Stimulated activated naive B cell treated with anti-CD40 and anti-IgM and Interleukin-4, amounts not matched to agents 10 μg/mL and 1 μg/mL and 100 μg/mL, for 72 hours (primary cell): ENCODE measurements at regions not wholly inside any gene's neighbourhood (a gene's known extent, or its start where the extent isn't known, plus 50 kb on each side); places are given as distances from the start of the nearest gene placed in this dataset.
"Not testable (repeated sequence)": the region's sequence is repeated elsewhere in the genome, so short reads cannot be mapped to it uniquely, and the experiment has no call there.

Experiments
- ATAC-seq, 2 donors: fragments of 150-1000 bp; cut with Tn5 transposase; replicated peaks; 2 replicates each; pipeline ENCODE4 v1.10.0; 2021; ENCODE audit warnings: moderate library complexity in 1 of 2
- DNase-seq: peaks from one replicate; pipeline ENCODE4 v3.0.0; 2021
- H3K27ac Mint-ChIP-seq: one replicate; pipeline ENCODE4 v1.8.0; 2022; ENCODE audit warnings: mild to moderate bottlenecking, mixed read lengths
- H3K27me3 Mint-ChIP-seq, 2 donors: one replicate each; pipeline ENCODE4 v1.8.0; 2022; ENCODE audit warnings: mixed read lengths in 2 of 2
- H3K36me3 Mint-ChIP-seq, 2 donors: one replicate each; pipeline ENCODE4 v1.8.0; 2022; ENCODE audit warnings: mixed read lengths in 2 of 2, mild to moderate bottlenecking in 1 of 2
- H3K4me1 Mint-ChIP-seq, 2 donors: one replicate each; pipeline ENCODE4 v1.8.0; 2022; ENCODE audit warnings: mixed read lengths in 2 of 2, mild to moderate bottlenecking in 1 of 2
- H3K4me3 Mint-ChIP-seq, 2 donors: one replicate each; pipeline ENCODE4 v1.8.0; 2022; ENCODE audit warnings: mild to moderate bottlenecking in 2 of 2, mixed read lengths in 2 of 2, moderate library complexity in 1 of 2
- H3K9me3 Mint-ChIP-seq, 2 donors: one replicate each; pipeline ENCODE4 v1.8.0; 2022; ENCODE audit warnings: mixed read lengths in 2 of 2, mild to moderate bottlenecking in 1 of 2

DNA sequence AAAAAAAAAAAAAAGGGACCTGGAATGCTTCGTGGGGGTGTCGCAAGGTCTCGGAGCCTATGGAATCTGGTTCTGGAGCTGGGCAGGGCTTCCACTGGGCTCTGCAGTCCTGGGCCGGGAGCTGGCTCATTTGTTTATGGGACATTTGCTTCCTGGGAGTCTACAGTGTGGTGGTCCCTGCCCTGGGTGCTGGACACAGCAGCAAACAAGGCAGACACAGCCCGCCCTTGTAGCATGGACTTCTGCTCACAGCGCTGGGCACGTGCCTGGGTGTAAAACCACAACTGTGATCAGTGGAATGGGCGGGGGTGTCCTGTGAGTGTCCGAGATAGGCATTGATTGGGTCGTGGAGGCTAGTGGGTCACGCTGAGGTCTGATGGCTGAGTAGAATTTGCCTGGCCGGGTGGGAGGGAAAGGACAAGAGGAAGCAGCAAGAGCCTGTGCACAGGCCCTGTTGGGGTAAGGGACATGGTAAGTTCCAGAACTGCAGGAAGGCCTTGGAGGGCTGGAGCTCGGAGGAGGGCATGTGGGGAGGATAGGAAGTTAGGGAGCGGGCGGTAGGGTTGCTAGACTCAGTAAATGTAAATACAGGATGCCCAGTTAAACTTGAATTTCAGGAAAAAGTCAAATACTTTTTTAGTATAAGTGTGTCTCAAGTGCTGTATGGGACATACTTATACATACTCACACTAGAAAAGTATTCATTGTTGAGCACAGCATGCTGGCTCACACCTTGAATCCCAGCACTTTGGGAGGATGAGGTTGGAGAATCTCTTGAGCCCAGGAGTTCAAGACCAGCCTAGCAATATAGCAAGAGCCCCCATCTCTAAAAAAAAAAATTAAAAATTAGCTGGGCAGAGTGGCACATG is 61.3 kb upstream of the PMEPA1 start:
- Mint-ChIP-seq H3K36me3 (no peaks in the 10 kb centered on the region), H3K27me3 (peaks cover 8 to 11% of the 10 kb centered on the region in 2 donors), H3K4me3 (no peak overlapping the region), H3K9me3 (no peaks in the 10 kb centered on the region), H3K4me1 (peaks cover 6 to 11% of the 10 kb centered on the region in 2 donors), H3K27ac (no peak overlapping the region)
- no peak for ATAC-seq
- no peak for DNase-seq

DNA sequence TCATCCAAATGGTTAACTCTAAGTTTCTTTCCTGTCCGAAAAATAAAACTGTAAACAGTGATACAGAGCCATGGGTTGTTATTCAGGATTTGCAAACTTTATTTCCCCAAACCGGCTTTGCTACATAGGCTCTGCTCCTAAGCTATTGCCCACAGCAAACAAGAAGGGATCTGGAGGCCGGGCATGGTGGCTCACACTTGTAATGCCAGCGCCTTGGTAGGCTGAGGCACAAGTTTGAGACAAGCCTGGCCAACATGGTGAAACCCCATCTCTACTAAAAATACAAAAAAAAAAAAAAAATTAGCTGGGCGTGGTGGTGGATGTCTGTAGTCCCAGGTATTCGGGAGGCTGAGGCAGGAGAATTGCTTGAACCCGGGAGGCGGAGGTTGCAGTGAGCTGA is 60.6 kb upstream of the PMEPA1 start:
- peaks cover 6 to 11% of the 10 kb centered on the region in 2 donors for H3K4me1 Mint-ChIP-seq
- not testable (repeated sequence) for DNase-seq, H3K4me3 Mint-ChIP-seq, H3K36me3 Mint-ChIP-seq, H3K27ac Mint-ChIP-seq, H3K27me3 Mint-ChIP-seq, ATAC-seq, H3K9me3 Mint-ChIP-seq

DNA sequence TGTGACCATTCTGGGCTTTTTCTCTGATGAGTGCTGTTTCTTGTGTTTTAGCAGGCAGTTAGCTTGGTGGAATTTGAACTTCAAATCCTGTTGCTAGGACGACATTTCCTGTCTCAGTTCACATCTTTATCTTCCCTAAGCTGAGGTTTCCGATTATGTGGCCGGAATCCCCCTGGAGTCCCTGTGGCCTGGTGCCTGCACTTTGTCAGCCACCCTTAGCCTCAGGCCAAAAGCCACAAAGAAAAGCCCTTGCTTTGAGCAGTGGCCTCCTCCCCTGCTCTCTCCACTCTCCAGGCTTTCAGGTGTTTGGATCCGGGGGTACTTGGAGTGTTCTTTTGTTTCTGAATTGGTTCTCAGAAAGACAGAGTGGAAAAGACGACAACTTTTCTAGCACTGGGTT is 59.9 kb upstream of the PMEPA1 start:
- ATAC-seq, result peak in 1 of 2 donors; percentile 39
- no peak for DNase-seq
- H3K4me3 Mint-ChIP-seq, result no peak overlapping the region
- H3K9me3 Mint-ChIP-seq, result peaks cover 1 to 4% of the 10 kb centered on the region in 2 donors
- H3K4me1 Mint-ChIP-seq, result peaks cover 6 to 11% of the 10 kb centered on the region in 2 donors
- no peak overlapping the region for H3K27ac Mint-ChIP-seq
- H3K27me3 Mint-ChIP-seq, result peaks cover 2 to 6% of the 10 kb centered on the region in 2 donors
- no peaks in the 10 kb centered on the region for H3K36me3 Mint-ChIP-seq

DNA sequence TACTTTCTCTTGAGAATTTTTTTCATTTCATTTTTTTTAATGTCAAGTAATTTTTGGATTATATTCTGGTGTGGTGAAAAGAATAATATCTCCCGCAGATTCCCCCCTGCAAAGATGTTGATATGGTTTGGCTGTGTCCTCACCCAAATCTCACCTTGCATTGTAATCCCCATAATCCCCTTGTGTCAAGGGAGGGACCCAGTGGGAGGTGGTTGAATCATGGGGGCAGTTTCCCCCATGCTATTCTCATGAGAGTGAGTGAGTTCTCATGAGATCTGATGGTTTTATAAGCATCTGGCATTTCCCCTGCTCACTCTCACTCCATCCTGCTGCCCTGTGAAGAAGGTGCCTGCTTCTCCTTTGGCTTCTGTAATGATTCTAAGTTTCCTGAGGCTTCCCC is 58.7 kb upstream of the PMEPA1 start:
- no peak for ATAC-seq
- Mint-ChIP-seq H3K36me3 (peaks cover 0 to 5% of the 10 kb centered on the region in 2 donors), H3K27ac (no peak overlapping the region), H3K4me3 (no peak overlapping the region), H3K4me1 (peaks cover 6 to 11% of the 10 kb centered on the region in 2 donors), H3K27me3 (peaks cover 6 to 7% of the 10 kb centered on the region in 2 donors), H3K9me3 (peaks cover 1 to 10% of the 10 kb centered on the region in 2 donors)
- no peak for DNase-seq

DNA sequence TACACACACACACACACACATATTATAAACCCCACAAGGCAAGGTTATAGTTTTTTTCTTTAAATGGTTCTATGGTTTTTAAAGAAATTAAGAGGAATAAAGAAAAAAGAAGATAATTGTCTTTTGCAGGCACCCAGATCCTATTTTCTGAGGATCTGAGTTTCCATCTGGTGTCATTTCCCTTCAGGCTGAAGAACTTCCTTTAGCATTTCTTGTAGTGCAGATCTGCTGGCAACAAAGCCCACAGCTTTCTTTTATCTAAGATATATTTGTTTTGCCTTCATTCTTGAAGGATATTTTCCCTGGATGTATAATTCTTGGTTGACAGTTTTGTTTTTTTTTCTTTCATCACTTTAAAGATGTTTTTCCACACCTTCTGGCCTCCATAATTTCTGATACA is 57.6 kb upstream of the PMEPA1 start:
- H3K27me3 Mint-ChIP-seq, result peaks cover 9 to 17% of the 10 kb centered on the region in 2 donors
- H3K4me3 Mint-ChIP-seq, result no peak overlapping the region
- H3K27ac Mint-ChIP-seq, result no peak overlapping the region
- peaks cover 5 to 10% of the 10 kb centered on the region in 2 donors for H3K4me1 Mint-ChIP-seq
- DNase-seq, result no peak
- peaks cover 0 to 8% of the 10 kb centered on the region in 2 donors for H3K36me3 Mint-ChIP-seq
- peaks cover 1 to 13% of the 10 kb centered on the region in 2 donors for H3K9me3 Mint-ChIP-seq
- ATAC-seq, result no peak

DNA sequence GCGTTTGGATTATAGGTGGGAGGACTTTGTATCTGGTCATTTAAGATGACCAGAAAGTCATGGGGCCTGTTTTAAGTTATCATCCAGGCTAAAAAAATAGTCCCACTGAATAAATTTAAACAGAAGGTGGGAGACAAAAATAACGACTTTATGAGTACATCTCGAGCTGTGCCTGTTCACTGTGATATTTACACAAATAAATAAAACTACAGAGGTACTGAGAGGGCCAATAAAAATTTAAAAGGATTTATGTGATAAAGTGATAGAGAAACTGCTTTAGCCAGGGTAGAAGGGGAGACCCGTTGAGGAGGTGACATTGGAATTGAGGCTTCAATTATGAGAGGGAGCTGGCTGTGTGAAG is 53.4 kb upstream of the PMEPA1 start:
- peaks cover 6 to 7% of the 10 kb centered on the region in 2 donors for H3K4me1 Mint-ChIP-seq
- H3K27me3 Mint-ChIP-seq, result peaks cover 17 to 39% of the 10 kb centered on the region in 2 donors
- peaks cover 5 to 13% of the 10 kb centered on the region in 2 donors for H3K9me3 Mint-ChIP-seq
- no peak for ATAC-seq
- H3K4me3 Mint-ChIP-seq, result no peak overlapping the region
- no peak overlapping the region for H3K27ac Mint-ChIP-seq
- H3K36me3 Mint-ChIP-seq, result peaks cover 0 to 8% of the 10 kb centered on the region in 2 donors
- DNase-seq, result no peak

DNA sequence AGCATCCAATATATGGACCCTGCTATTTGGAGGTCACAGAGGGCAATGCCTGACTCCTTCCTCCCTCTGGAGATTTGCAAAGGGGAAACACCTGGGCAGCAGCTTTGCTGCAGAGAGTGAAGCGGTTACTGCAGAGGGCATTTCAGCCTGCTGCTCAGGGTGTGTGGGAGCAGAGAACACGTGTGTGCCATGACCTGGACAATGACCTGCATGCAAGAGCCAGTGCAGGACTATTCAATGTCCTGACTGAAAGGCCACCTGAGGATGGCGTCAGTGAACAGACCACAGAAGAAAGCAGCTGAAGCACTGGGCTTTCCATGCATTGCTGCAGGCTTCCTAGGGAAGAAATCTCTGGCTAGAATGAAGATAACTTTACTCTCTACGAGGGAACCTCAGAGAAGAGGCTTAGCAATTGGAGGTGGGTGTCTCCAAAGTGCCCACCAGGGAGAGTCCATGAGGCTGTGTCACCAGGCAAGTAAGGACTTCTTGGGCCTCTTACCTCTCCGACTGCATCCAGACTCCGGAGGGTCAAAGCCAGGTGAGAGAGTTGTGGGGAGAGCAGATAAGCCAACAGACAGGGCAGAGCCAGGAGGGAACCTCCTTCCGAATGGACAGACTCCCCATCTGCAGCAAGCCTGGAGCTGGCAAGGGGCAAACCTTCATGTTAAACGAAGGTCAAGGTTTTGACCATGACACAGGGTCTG is 52.9 kb upstream of the PMEPA1 start:
- Mint-ChIP-seq H3K36me3 (peaks cover 0 to 8% of the 10 kb centered on the region in 2 donors), H3K9me3 (peaks cover 5 to 13% of the 10 kb centered on the region in 2 donors), H3K4me3 (no peak overlapping the region), H3K27me3 (peaks cover 17 to 39% of the 10 kb centered on the region in 2 donors), H3K27ac (peak overlapping the region; percentile 52), H3K4me1 (peaks cover 6 to 7% of the 10 kb centered on the region in 2 donors)
- ATAC-seq (no peak), DNase-seq (no peak)

DNA sequence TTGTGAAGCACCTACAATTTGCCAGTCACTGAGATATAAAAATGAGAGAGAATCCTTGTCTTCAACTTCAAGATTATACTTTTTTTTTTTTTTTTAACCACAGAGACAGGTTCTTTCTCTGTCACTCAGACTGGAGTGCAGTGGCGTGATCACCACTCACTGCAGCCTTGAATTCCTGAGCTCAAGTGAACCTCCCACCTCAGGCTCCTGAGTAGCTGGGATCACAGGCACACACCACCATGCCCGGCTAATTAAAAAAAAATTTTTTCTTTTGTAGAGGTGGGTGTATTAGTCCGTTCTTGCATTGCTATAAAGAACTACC is 51.6 kb upstream of the PMEPA1 start:
- Mint-ChIP-seq H3K36me3 (peaks cover 0 to 8% of the 10 kb centered on the region in 2 donors), H3K27me3 (peaks cover 17 to 39% of the 10 kb centered on the region in 2 donors), H3K4me3 (no peak overlapping the region), H3K9me3 (peaks cover 7 to 13% of the 10 kb centered on the region in 2 donors), H3K27ac (no peak overlapping the region), H3K4me1 (peaks cover 6 to 7% of the 10 kb centered on the region in 2 donors)
- DNase-seq (no peak), ATAC-seq (no peak)

DNA sequence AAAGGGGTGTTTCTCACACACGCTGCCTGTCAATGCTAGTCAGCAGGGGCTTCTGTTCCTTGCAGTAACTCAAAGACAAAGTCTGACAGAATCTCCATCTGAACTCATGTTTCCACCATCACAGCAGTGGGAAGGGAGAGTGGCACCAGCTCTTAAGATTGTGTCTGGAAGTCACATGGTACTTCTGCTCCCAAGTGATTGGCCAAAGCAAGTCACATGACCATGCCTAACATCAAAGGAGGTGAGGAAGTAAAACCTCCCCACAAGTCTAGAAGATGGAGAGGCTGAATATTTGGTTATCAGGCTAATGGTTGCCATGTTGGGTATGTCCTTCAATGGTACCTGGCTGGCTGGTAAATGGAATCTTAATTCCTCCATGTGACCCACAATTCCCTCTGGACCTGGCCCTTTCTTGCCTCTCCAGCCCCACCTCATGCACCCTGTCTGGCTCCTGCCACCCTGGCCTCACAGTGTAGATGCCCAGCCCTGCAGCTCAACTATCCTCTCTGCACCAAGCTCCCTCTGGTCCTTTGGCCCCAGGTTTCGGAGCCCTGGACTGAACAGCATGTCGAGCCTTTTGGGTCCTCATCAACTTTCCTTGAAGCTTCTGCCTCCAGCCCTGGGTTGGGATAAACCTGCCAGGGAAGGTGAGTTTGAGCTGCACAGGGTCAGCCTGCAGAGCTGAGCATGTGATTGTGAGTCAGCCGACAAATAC is 51.0 kb upstream of the PMEPA1 start:
- ATAC-seq, result no peak
- Mint-ChIP-seq H3K27ac (no peak overlapping the region), H3K4me1 (peaks cover 6 to 7% of the 10 kb centered on the region in 2 donors), H3K9me3 (peaks cover 7 to 13% of the 10 kb centered on the region in 2 donors), H3K4me3 (no peak overlapping the region), H3K27me3 (peaks cover 18 to 39% of the 10 kb centered on the region in 2 donors), H3K36me3 (peaks cover 0 to 8% of the 10 kb centered on the region in 2 donors)
- DNase-seq, result no peak

DNA sequence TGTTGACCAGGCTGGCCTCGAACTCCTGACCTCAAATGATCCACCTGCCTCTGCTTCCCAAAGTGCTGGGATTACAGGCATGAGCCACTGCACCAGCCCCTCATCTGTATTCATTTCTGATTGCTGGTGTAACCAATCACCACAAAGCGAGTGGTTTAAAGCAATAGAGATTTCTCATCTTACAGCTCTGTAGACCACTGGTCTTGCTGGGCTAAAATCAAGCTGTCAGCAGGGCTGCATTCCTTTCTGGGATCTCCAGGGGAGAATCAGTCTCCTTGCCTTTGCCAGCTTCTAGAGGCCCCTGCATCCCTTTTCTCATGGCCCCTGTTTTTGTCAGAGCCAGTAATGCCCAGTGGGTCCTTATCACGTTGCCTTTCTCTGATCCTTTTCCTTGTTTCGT is 49.9 kb upstream of the PMEPA1 start:
- Mint-ChIP-seq H3K4me1 (peaks cover 6 to 7% of the 10 kb centered on the region in 2 donors), H3K36me3 (peaks cover 0 to 8% of the 10 kb centered on the region in 2 donors), H3K27ac (no peak overlapping the region), H3K4me3 (no peak overlapping the region), H3K27me3 (peaks cover 30 to 41% of the 10 kb centered on the region in 2 donors), H3K9me3 (peaks cover 5 to 9% of the 10 kb centered on the region in 2 donors)
- ATAC-seq (no peak), DNase-seq (no peak)
